GM23338 (cell line): ENCODE measurements at regions not wholly inside any gene's neighbourhood (a gene's known extent, or its start where the extent isn't known, plus 50 kb on each side); places are given as distances from the start of the nearest gene placed in this dataset.

Experiments
- ATAC-seq: fragments of 200-7000 bp; cut with Tn5 transposase; 3 replicates; pipeline ENCODE4 v1.9.1; 2020
- DNase-seq: peaks from one replicate; pipeline ENCODE4 v3.0.0-alpha.2; 2015; ENCODE audit warnings: low spot score
- H2AFZ ChIP-seq: fragments of 200-600 bp; sonication (generic); 2 replicates; pipeline ENCODE4 v1.8.0; 2016; ENCODE audit warnings: antibody characterized with exemption, mild to moderate bottlenecking, moderate library complexity
- H3F3A ChIP-seq: fragments of 200-600 bp; sonication (generic); replicated peaks from 2 replicates; pipeline ENCODE4 v1.8.0; 2017; ENCODE audit warnings: antibody characterized with exemption, mixed run types, low read depth
- H3K27ac ChIP-seq: fragments of 200-600 bp; sonication (generic); 2 replicates; pipeline ENCODE4 v1.6.1; 2016; ENCODE audit warnings: low read depth
- H3K27me3 ChIP-seq: fragments of 200-600 bp; sonication (generic); 2 replicates; pipeline ENCODE4 v1.8.0; 2016; ENCODE audit warnings: mild to moderate bottlenecking, mixed run types, moderate library complexity; ENCODE audit not compliant: insufficient read depth
- H3K36me3 ChIP-seq: fragments of 200-600 bp; sonication (generic); 2 replicates; pipeline ENCODE4 v1.8.0; 2016; ENCODE audit warnings: mild to moderate bottlenecking; ENCODE audit not compliant: insufficient read depth
- H3K4me1 ChIP-seq: fragments of 200-600 bp; sonication (generic); 2 replicates; pipeline ENCODE4 v1.8.0; 2016; ENCODE audit warnings: mild to moderate bottlenecking, moderate library complexity; ENCODE audit not compliant: insufficient read depth
- H3K4me2 ChIP-seq: fragments of 200-600 bp; sonication (generic); 2 replicates; pipeline ENCODE4 v1.7.1; 2017; ENCODE audit warnings: mixed run types
- H3K4me3 ChIP-seq: fragments of 200-600 bp; sonication (generic); 2 replicates; pipeline ENCODE4 v1.6.1; 2016; ENCODE audit warnings: mixed run types
- H3K79me2 ChIP-seq: fragments of 200-600 bp; sonication (generic); replicated peaks from 2 replicates; pipeline ENCODE4 v1.8.0; 2017; ENCODE audit warnings: mild to moderate bottlenecking; ENCODE audit not compliant: insufficient read depth
- H3K9me2 ChIP-seq: fragments of 200-600 bp; sonication (generic); 2 replicates; pipeline ENCODE4 v1.8.0; 2017; ENCODE audit not compliant: insufficient read depth
- H4K20me1 ChIP-seq: fragments of 200-600 bp; sonication (generic); replicated peaks from 2 replicates; pipeline ENCODE4 v1.8.0; 2017; ENCODE audit warnings: mild to moderate bottlenecking; ENCODE audit not compliant: insufficient read depth
- H3K27ac Mint-ChIP-seq: 2 replicates; pipeline ENCODE4 v1.8.0; 2020; ENCODE audit warnings: inconsistent platforms, mild to moderate bottlenecking, moderate library complexity, mixed read lengths
- H3K27me3 Mint-ChIP-seq: 3 replicates; pipeline ENCODE4 v1.8.0; 2022; ENCODE audit warnings: low read depth, mild to moderate bottlenecking, moderate library complexity, mixed read lengths, inconsistent platforms; ENCODE audit not compliant: insufficient read depth, poor library complexity
- H3K36me3 Mint-ChIP-seq: 3 replicates; pipeline ENCODE4 v1.8.0; 2021; ENCODE audit warnings: low read depth, mild to moderate bottlenecking, inconsistent platforms, moderate library complexity, mixed read lengths
- H3K4me1 Mint-ChIP-seq: 3 replicates; pipeline ENCODE4 v1.8.0; 2020; ENCODE audit warnings: mild to moderate bottlenecking, inconsistent platforms, mixed read lengths
- H3K4me3 Mint-ChIP-seq: 3 replicates; pipeline ENCODE4 v1.8.0; 2021; ENCODE audit warnings: moderate library complexity, mild to moderate bottlenecking, inconsistent platforms, mixed read lengths
- H3K9me3 Mint-ChIP-seq: 3 replicates; pipeline ENCODE4 v1.8.0; 2020; ENCODE audit warnings: moderate library complexity, mild to moderate bottlenecking, inconsistent platforms, mixed read lengths
- CREB1 ChIP-seq: fragments of 250-450 bp; sonication (Bioruptor Pico); IDR thresholded peaks from 2 replicates; pipeline ENCODE4 v1.5.0; 2020; ENCODE audit warnings: low read depth, mild to moderate bottlenecking, moderate library complexity
- CTCF ChIP-seq, 2 experiments: fragments of 200-600 bp in 1 of 2; sonication (generic) in 1 of 2; conservative IDR thresholded peaks; 2 replicates each; pipeline versions ENCODE4 v1.5.1 to v1.6.1; 2016 to 2017; ENCODE audit warnings: antibody characterized with exemption in 2 of 2, low read depth in 2 of 2, mild to moderate bottlenecking in 2 of 2, moderate library complexity in 1 of 2
- EZH2 ChIP-seq: fragments of 200-600 bp; sonication (generic); IDR thresholded peaks from one replicate; pipeline ENCODE4 v1.8.0; 2017; ENCODE audit warnings: antibody characterized with exemption, mild to moderate bottlenecking, low read depth; ENCODE audit not compliant: unreplicated experiment
- EZH2phosphoT487 ChIP-seq: fragments of 200-600 bp; sonication (generic); IDR thresholded peaks from one replicate; pipeline ENCODE4 v1.8.1; 2018; ENCODE audit warnings: antibody characterized with exemption; ENCODE audit not compliant: unreplicated experiment
- JUNB ChIP-seq: IDR thresholded peaks from one replicate; pipeline ENCODE4 v1.6.1; 2016; ENCODE audit warnings: antibody characterized with exemption; ENCODE audit not compliant: unreplicated experiment
- NANOG ChIP-seq: IDR thresholded peaks from 2 replicates; pipeline ENCODE4 v1.6.1; 2016; ENCODE audit warnings: antibody characterized with exemption, borderline replicate concordance
- POLR2AphosphoS5 ChIP-seq: IDR thresholded peaks from 2 replicates; pipeline ENCODE4 v1.6.1; 2016; ENCODE audit warnings: antibody characterized with exemption, low read depth
- REST ChIP-seq: IDR thresholded peaks from one replicate; pipeline ENCODE4 v1.6.1; 2018; ENCODE audit warnings: antibody characterized with exemption; ENCODE audit not compliant: unreplicated experiment
- STAT1 ChIP-seq: IDR thresholded peaks from one replicate; pipeline ENCODE4 v1.6.1; 2016; ENCODE audit warnings: antibody characterized with exemption; ENCODE audit not compliant: unreplicated experiment
- ZNF114 ChIP-seq: fragments of 250-450 bp; sonication (Bioruptor Pico); IDR thresholded peaks from 2 replicates; pipeline ENCODE4 v1.5.0; 2020; ENCODE audit warnings: mild to moderate bottlenecking, moderate library complexity
- ZNF331 ChIP-seq: fragments of 250-450 bp; sonication (Bioruptor Pico); IDR thresholded peaks from 2 replicates; pipeline ENCODE4 v1.5.0; 2020; ENCODE audit warnings: low read depth, mild to moderate bottlenecking, moderate library complexity
- ZNF462 ChIP-seq: fragments of 250-450 bp; sonication (Bioruptor Pico); IDR thresholded peaks from 2 replicates; pipeline ENCODE4 v1.5.0; 2020; ENCODE audit warnings: mild to moderate bottlenecking, moderate library complexity
- TF ChIP-seq, protein P1 (sequence below): IDR thresholded peaks from 2 replicates; pipeline ENCODE4 v1.6.1; 2016; ENCODE audit warnings: antibody characterized with exemption

- Mint-ChIP-seq H3K36me3 (0 out of 3 replicates have a peak, but pooled peaks cover 4% of the 10 kb centered on the region), H3K27me3 (no peaks in the 10 kb centered on the region), H3K4me3 (no peak overlapping the region), H3K27ac (no peak overlapping the region), H3K4me1 (peaks cover 6% of the 10 kb centered on the region), H3K9me3 (peaks cover 7% of the 10 kb centered on the region; the same call in 1 of the 3 replicates)
- Histone ChIP-seq H3F3A (no peaks in the 10 kb centered on the region), H3K9me2 (no peaks in the 10 kb centered on the region), H3K4me1 (no peaks in the 10 kb centered on the region), H3K27ac (no peak overlapping the region), H3K27me3 (no peaks in the 10 kb centered on the region), H3K36me3 (no peaks in the 10 kb centered on the region), H2AFZ (no peak overlapping the region), H3K4me2 (no peak overlapping the region), H4K20me1 (no peaks in the 10 kb centered on the region), H3K4me3 (no peak overlapping the region), H3K79me2 (no peaks in the 10 kb centered on the region)
- ATAC-seq = no peak
- DNase-seq = no peak
- TF ChIP-seq ZNF462 (no peak), STAT1 (no peak), NANOG (no peak), REST (no peak), CREB1 (CRISPR knock-in tag) (no peak), ZNF331 (CRISPR knock-in tag) (no peak), POLR2AphosphoS5 (no peak), ZNF114 (no peak), EZH2phosphoT487 (no peak), EZH2 (no peak), JUNB (no peak), CTCF (conservative IDR thresholded peaks at IDR 0.05; ENCODE audit: low read depth in 2 of 2) (no peak)
- TF ChIP-seq, protein P1, sequence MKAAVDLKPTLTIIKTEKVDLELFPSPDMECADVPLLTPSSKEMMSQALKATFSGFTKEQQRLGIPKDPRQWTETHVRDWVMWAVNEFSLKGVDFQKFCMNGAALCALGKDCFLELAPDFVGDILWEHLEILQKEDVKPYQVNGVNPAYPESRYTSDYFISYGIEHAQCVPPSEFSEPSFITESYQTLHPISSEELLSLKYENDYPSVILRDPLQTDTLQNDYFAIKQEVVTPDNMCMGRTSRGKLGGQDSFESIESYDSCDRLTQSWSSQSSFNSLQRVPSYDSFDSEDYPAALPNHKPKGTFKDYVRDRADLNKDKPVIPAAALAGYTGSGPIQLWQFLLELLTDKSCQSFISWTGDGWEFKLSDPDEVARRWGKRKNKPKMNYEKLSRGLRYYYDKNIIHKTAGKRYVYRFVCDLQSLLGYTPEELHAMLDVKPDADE = no peak
These were observed 108.2 kb downstream of the PFKFB3 start for GRCh38 chr10:6310977-6311376.
